ENCODE measurements at regions not wholly inside any gene's neighbourhood (a gene's known extent, or its start where the extent isn't known, plus 50 kb on each side); places are given as distances from the start of the nearest gene placed in this dataset.

GRCh38 chr18:60047556-60047955, 147.8 kb downstream of the PMAIP1 start:
- ChIA-PET CTCF (no interaction called here), POLR2A (no interaction called here)
- Histone ChIP-seq H3K9me3 (ENCODE audit: control insufficient read depth, insufficient read depth, low read depth, low read length) (no peaks in the 10 kb centered on the region; the same call in 1 of the 2 replicates), H3K27ac (ENCODE audit: extremely low read depth, low read depth, low read length) (no peak overlapping the region), H3K36me3 (ENCODE audit: control insufficient read depth in 2 of 2, insufficient read depth in 1 of 2, low read length in 2 of 2) (no peaks in the 10 kb centered on the region), H3K4me3 (ENCODE audit: low read depth, low read length) (no peak overlapping the region), H3K4me1 (ENCODE audit: control insufficient read depth, insufficient read depth, low read length) (no peaks in the 10 kb centered on the region)
- TF ChIP-seq ZNF10 (tag by site-specific recombination; IDR thresholded peaks at IDR 0.05) (no peak), KLF17 (tag by site-specific recombination; IDR thresholded peaks at IDR 0.05) (no peak), ZNF350 (tag by site-specific recombination; IDR thresholded peaks at IDR 0.05) (no peak), RBAK (tag by site-specific recombination; IDR thresholded peaks at IDR 0.05) (no peak), OVOL3 (tag by site-specific recombination; IDR thresholded peaks at IDR 0.05) (no peak), ZNF416 (tag by site-specific recombination; IDR thresholded peaks at IDR 0.05) (no peak)

- Histone ChIP-seq H3K27ac (ENCODE audit: extremely low read depth, low read depth, low read length) (no peak overlapping the region), H3K9me3 (ENCODE audit: control insufficient read depth, insufficient read depth, low read depth, low read length) (no peaks in the 10 kb centered on the region; the same call in 1 of the 2 replicates), H3K4me1 (ENCODE audit: control insufficient read depth, insufficient read depth, low read length) (no peaks in the 10 kb centered on the region), H3K4me3 (ENCODE audit: low read depth, low read length) (no peak overlapping the region), H3K36me3 (ENCODE audit: control insufficient read depth in 2 of 2, insufficient read depth in 1 of 2, low read length in 2 of 2) (no peaks in the 10 kb centered on the region)
- TF ChIP-seq ZNF114 (tag by site-specific recombination; IDR thresholded peaks at IDR 0.05) (no peak), PBX3 (CRISPR knock-in tag; IDR thresholded peaks at IDR 0.05) (no peak), ZNF571 (tag by site-specific recombination; IDR thresholded peaks at IDR 0.05) (no peak), KLF10 (tag by site-specific recombination; IDR thresholded peaks at IDR 0.05) (no peak), BCL11B (tag by site-specific recombination; IDR thresholded peaks at IDR 0.05; ENCODE audit: low read depth) (no peak), ZNF692 (tag by site-specific recombination; IDR thresholded peaks at IDR 0.05) (no peak), ELK4 (IDR thresholded peaks at IDR 0.05; ENCODE audit: borderline replicate concordance, low read depth, low read length) (no peak), ZNF132 (tag by site-specific recombination; IDR thresholded peaks at IDR 0.05; ENCODE audit: borderline replicate concordance) (no peak), CTCF (tag by site-specific recombination; IDR thresholded peaks at IDR 0.05) (no peak), ZNF211 (tag by site-specific recombination; IDR thresholded peaks at IDR 0.05; ENCODE audit: low read depth) (no peak), REPIN1 (tag by site-specific recombination; IDR thresholded peaks at IDR 0.05; ENCODE audit: low read depth) (no peak), ZBTB1 (tag by site-specific recombination; IDR thresholded peaks at IDR 0.05) (no peak), PATZ1 (tag by site-specific recombination; IDR thresholded peaks at IDR 0.05) (no peak), ZNF148 (tag by site-specific recombination; IDR thresholded peaks at IDR 0.05; ENCODE audit: borderline replicate concordance) (no peak)
- ChIA-PET CTCF (no interaction called here), POLR2A (no interaction called here)
These were observed 144.7 kb downstream of the PMAIP1 start for GRCh38 chr18:60044290-60045006.

Measured in HEK293 (cell line).